Neural crest cell (in vitro differentiated cells): ENCODE measurements at regions not wholly inside any gene's neighbourhood (a gene's known extent, or its start where the extent isn't known, plus 50 kb on each side); places are given as distances from the start of the nearest gene placed in this dataset.
"Not testable (repeated sequence)": the region's sequence is repeated elsewhere in the genome, so short reads cannot be mapped to it uniquely, and the experiment has no call there.

Source experiments
- DNase-seq: peaks from one replicate; pipeline ENCODE4 v3.0.0; 2021; ENCODE audit warnings: low read depth, mixed read lengths, low spot score
- H3K27ac Mint-ChIP-seq: one replicate; pipeline ENCODE4 v1.8.0; 2021; ENCODE audit warnings: mild to moderate bottlenecking, mixed read lengths; ENCODE audit not compliant: unreplicated experiment
- H3K27me3 Mint-ChIP-seq: 2 replicates; pipeline ENCODE4 v1.8.0; 2021; ENCODE audit warnings: low read depth, mild to moderate bottlenecking, mixed read lengths
- H3K36me3 Mint-ChIP-seq: 2 replicates; pipeline ENCODE4 v1.8.0; 2021; ENCODE audit warnings: low read depth, mild to moderate bottlenecking, mixed read lengths
- H3K4me1 Mint-ChIP-seq: 2 replicates; pipeline ENCODE4 v1.8.0; 2021; ENCODE audit warnings: mixed read lengths
- H3K4me3 Mint-ChIP-seq: one replicate; pipeline ENCODE4 v1.8.0; 2021; ENCODE audit warnings: mild to moderate bottlenecking, mixed read lengths
- H3K9me3 Mint-ChIP-seq: 2 replicates; pipeline ENCODE4 v1.8.0; 2021; ENCODE audit warnings: mixed read lengths
- CTCF ChIP-seq: fragments of 200-600 bp; sonication (generic); conservative IDR thresholded peaks from 2 replicates; pipeline ENCODE4 v1.5.0; 2021; ENCODE audit warnings: antibody characterized with exemption, mild to moderate bottlenecking

- no peak overlapping the region for H3K4me3 Mint-ChIP-seq
- H3K27me3 Mint-ChIP-seq = no peaks in the 10 kb centered on the region
- DNase-seq = no peak
- no peak overlapping the region for H3K27ac Mint-ChIP-seq
- no peaks in the 10 kb centered on the region for H3K4me1 Mint-ChIP-seq
- no peak for TF ChIP-seq CTCF
- peaks cover 3% of the 10 kb centered on the region for H3K9me3 Mint-ChIP-seq
- H3K36me3 Mint-ChIP-seq = no peaks in the 10 kb centered on the region
These were observed 114.0 kb downstream of the DSEL start for GRCh38 chr18:67402543-67402942.

- peaks cover 6% of the 10 kb centered on the region for H3K9me3 Mint-ChIP-seq
- H3K36me3 Mint-ChIP-seq = no peaks in the 10 kb centered on the region
- DNase-seq = no peak
- no peak for TF ChIP-seq CTCF
- H3K4me3 Mint-ChIP-seq = no peak overlapping the region
- H3K4me1 Mint-ChIP-seq = no peaks in the 10 kb centered on the region
- no peak overlapping the region for H3K27ac Mint-ChIP-seq
- no peaks in the 10 kb centered on the region for H3K27me3 Mint-ChIP-seq
These were observed 115.9 kb downstream of the DSEL start for GRCh38 chr18:67400502-67401117.

GRCh38 chr18:67386032-67386431 lies 130.5 kb downstream of the DSEL start:
- Mint-ChIP-seq H3K4me1 (peaks cover 13% of the 10 kb centered on the region), H3K36me3 (no peaks in the 10 kb centered on the region), H3K9me3 (peaks cover 2% of the 10 kb centered on the region), H3K4me3 (no peak overlapping the region), H3K27me3 (no peaks in the 10 kb centered on the region), H3K27ac (no peak overlapping the region)
- no peak for DNase-seq
- TF ChIP-seq CTCF = no peak

- Mint-ChIP-seq H3K9me3 (peaks cover 2% of the 10 kb centered on the region), H3K4me3 (no peak overlapping the region), H3K36me3 (no peaks in the 10 kb centered on the region), H3K27ac (no peak overlapping the region), H3K27me3 (no peaks in the 10 kb centered on the region), H3K4me1 (peaks cover 13% of the 10 kb centered on the region)
- no peak for TF ChIP-seq CTCF
- DNase-seq = no peak
These were observed 131.1 kb downstream of the DSEL start for GRCh38 chr18:67385455-67385854.

GRCh38 chr18:67384057-67384456 lies 132.5 kb downstream of the DSEL start:
- H3K36me3 Mint-ChIP-seq, DNase-seq, H3K27ac Mint-ChIP-seq: not testable (repeated sequence)

GRCh38 chr18:67381608-67382150 lies 134.8 kb downstream of the DSEL start:
- no peak for TF ChIP-seq CTCF
- no peak overlapping the region for H3K4me3 Mint-ChIP-seq
- no peaks in the 10 kb centered on the region for H3K27me3 Mint-ChIP-seq
- H3K36me3 Mint-ChIP-seq = peaks cover 5% of the 10 kb centered on the region
- peaks cover 10% of the 10 kb centered on the region for H3K9me3 Mint-ChIP-seq
- DNase-seq = no peak
- no peak overlapping the region for H3K27ac Mint-ChIP-seq
- H3K4me1 Mint-ChIP-seq = peaks cover 13% of the 10 kb centered on the region

More at GRCh38 chr18:67384057-67384456, 132.5 kb downstream of the DSEL start:
- H3K4me1 Mint-ChIP-seq = peaks cover 13% of the 10 kb centered on the region
- not testable (repeated sequence) for H3K27me3 Mint-ChIP-seq, H3K9me3 Mint-ChIP-seq, H3K4me3 Mint-ChIP-seq
